PC-9 (cell line): ENCODE measurements at regions not wholly inside any gene's neighbourhood (a gene's known extent, or its start where the extent isn't known, plus 50 kb on each side); places are given as distances from the start of the nearest gene placed in this dataset.

Source experiments
- CTCF ChIP-seq: fragments of 200-600 bp; sonication (generic); conservative IDR thresholded peaks from 2 replicates; pipeline ENCODE4 v1.6.1; 2017; ENCODE audit warnings: mixed run types, antibody characterized with exemption, mild to moderate bottlenecking, moderate library complexity
- EZH2 ChIP-seq: fragments of 200-600 bp; sonication (generic); IDR thresholded peaks from 2 replicates; pipeline ENCODE4 v1.8.0; 2017; ENCODE audit warnings: antibody characterized with exemption, low read depth

- TF ChIP-seq CTCF (no peak), EZH2 (no peak)
Measured at GRCh38 chr4:82247629-82248028, 126.2 kb downstream of the HNRNPD start.
